ENCODE measurements at regions not wholly inside any gene's neighbourhood (a gene's known extent, or its start where the extent isn't known, plus 50 kb on each side); places are given as distances from the start of the nearest gene placed in this dataset.

DNA sequence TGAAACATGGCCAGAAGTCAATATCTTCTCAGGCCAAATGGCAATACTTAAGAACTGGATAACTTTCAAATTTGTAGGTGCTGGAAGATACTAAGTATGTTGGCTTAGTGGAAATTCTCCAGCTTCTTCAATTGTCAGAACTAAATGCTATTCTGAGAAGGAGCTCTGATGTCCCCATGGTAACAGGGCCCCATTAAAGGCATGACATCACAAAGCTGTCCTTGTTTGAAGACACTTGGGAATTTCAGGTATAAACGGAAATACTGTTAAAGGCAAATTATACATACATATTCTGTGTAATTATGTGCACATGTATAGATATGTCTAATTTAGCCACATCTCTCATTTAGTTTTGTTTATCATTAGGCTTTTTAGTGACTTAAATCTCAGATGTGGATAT lies 210.0 kb upstream of the SEL1L start:
- no TSS peak for BruUV-seq (replicated peaks)
- no peak for FAIRE-seq
- Histone ChIP-seq H3K4me2 (ENCODE audit: insufficient read depth, low read length) (no peak overlapping the region), H3K27ac (ENCODE audit: insufficient read depth, low read depth, low read length) (no peak overlapping the region), H4K20me1 (replicated peaks; ENCODE audit: control insufficient read depth, extremely low read depth, insufficient read depth, low read length) (no peaks in the 10 kb centered on the region), H3K9ac (replicated peaks; ENCODE audit: extremely low read depth, insufficient read depth, low read length) (no peak overlapping the region), H3K4me3 (replicated peaks in 1 of 3; ENCODE audit: insufficient read depth in 1 of 3, low read depth in 1 of 3, low read length in 3 of 3) (no peak overlapping the region), H3K9me1 (replicated peaks; ENCODE audit: control insufficient read depth, extremely low read depth, insufficient read depth, low read length) (no peaks in the 10 kb centered on the region), H3K27me3 (ENCODE audit: control insufficient read depth in 2 of 2, insufficient read depth in 2 of 2, low read length in 2 of 2) (no peaks in the 10 kb centered on the region), H3K4me1 (ENCODE audit: control insufficient read depth, extremely low read depth, insufficient read depth, low read length) (no peaks in the 10 kb centered on the region), H3K9me3 (replicated peaks; ENCODE audit: control insufficient read depth, insufficient read depth, low read length) (peaks cover 4% of the 10 kb centered on the region), H3K79me2 (ENCODE audit: control insufficient read depth, insufficient read depth, low read length) (no peaks in the 10 kb centered on the region), H3K36me3 (ENCODE audit: control insufficient read depth in 2 of 2, extremely low read depth in 1 of 2, insufficient read depth in 2 of 2, low read length in 2 of 2) (no peaks in the 10 kb centered on the region), H2AFZ (ENCODE audit: low read depth, low read length) (no peak overlapping the region)
- ChIA-PET CTCF (no interaction called here), POLR2A (no interaction called here)
- TF ChIP-seq MYC (IDR thresholded peaks at IDR 0.05; ENCODE audit: low read depth, low read length) = no peak
- TF ChIP-seq, protein P1, sequence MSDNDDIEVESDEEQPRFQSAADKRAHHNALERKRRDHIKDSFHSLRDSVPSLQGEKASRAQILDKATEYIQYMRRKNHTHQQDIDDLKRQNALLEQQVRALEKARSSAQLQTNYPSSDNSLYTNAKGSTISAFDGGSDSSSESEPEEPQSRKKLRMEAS (IDR thresholded peaks at IDR 0.05; ENCODE audit: insufficient read depth, insufficient read length) = no peak
- no peak for TF ChIP-seq EZH2 (IDR thresholded peaks at IDR 0.05; ENCODE audit: borderline replicate concordance, low read depth, low read length, severe bottlenecking)
- TF ChIP-seq POLR2AphosphoS5 (IDR thresholded peaks at IDR 0.05; ENCODE audit: insufficient read depth, low read depth, low read length) = no peak
- TF ChIP-seq JUN (IDR thresholded peaks at IDR 0.05; ENCODE audit: borderline replicate concordance, insufficient read depth, insufficient read length, low read depth) = no peak
- TF ChIP-seq, protein P2, sequence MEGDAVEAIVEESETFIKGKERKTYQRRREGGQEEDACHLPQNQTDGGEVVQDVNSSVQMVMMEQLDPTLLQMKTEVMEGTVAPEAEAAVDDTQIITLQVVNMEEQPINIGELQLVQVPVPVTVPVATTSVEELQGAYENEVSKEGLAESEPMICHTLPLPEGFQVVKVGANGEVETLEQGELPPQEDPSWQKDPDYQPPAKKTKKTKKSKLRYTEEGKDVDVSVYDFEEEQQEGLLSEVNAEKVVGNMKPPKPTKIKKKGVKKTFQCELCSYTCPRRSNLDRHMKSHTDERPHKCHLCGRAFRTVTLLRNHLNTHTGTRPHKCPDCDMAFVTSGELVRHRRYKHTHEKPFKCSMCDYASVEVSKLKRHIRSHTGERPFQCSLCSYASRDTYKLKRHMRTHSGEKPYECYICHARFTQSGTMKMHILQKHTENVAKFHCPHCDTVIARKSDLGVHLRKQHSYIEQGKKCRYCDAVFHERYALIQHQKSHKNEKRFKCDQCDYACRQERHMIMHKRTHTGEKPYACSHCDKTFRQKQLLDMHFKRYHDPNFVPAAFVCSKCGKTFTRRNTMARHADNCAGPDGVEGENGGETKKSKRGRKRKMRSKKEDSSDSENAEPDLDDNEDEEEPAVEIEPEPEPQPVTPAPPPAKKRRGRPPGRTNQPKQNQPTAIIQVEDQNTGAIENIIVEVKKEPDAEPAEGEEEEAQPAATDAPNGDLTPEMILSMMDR (IDR thresholded peaks at IDR 0.05; ENCODE audit: extremely low read depth in 1 of 2, insufficient read depth in 1 of 2, low read depth in 1 of 2, low read length in 2 of 2) = no peak
- no peak for TF ChIP-seq GATA2 (IDR thresholded peaks at IDR 0.05; ENCODE audit: insufficient read depth, insufficient read length, low read depth, low read length)
- no peak for TF ChIP-seq FOS (IDR thresholded peaks at IDR 0.05; ENCODE audit: borderline replicate concordance, insufficient read depth, low read length)
- TF ChIP-seq POLR2A (IDR thresholded peaks at IDR 0.05; ENCODE audit: low read depth, low read length) = no peak
- dilution Hi-C loops (cut with MboI; ENCODE audit: extremely low pct_ligation_motif_present, low sequenced_read_pairs) = no loop called here
- intact Hi-C loops (cut with micrococcal nuclease) = no loop called here
- DNase-seq (ENCODE audit: low read depth, low spot score) = no peak
